ENCODE measurements at regions not wholly inside any gene's neighbourhood (a gene's known extent, or its start where the extent isn't known, plus 50 kb on each side); places are given as distances from the start of the nearest gene placed in this dataset.

DNA sequence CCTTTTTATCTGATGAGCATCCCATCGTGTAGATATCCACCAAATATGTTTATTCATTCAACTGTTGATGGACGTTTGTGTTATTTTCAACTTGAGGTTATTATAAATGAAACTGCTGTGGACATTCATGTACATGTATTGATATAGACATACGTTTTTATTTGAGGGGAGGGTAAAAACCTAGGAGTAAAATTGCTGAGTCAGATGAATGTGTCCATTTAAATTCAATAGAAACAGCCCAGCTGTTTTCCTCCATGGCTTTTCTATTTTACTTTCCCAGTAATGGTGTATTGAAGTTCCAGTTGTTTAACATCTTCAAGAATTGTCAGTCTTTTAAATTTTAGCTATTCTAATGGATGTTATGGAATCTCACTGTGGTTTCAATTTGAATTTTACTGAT lies 348.7 kb upstream of the GALNTL6 start:
- TF ChIP-seq, protein P1, sequence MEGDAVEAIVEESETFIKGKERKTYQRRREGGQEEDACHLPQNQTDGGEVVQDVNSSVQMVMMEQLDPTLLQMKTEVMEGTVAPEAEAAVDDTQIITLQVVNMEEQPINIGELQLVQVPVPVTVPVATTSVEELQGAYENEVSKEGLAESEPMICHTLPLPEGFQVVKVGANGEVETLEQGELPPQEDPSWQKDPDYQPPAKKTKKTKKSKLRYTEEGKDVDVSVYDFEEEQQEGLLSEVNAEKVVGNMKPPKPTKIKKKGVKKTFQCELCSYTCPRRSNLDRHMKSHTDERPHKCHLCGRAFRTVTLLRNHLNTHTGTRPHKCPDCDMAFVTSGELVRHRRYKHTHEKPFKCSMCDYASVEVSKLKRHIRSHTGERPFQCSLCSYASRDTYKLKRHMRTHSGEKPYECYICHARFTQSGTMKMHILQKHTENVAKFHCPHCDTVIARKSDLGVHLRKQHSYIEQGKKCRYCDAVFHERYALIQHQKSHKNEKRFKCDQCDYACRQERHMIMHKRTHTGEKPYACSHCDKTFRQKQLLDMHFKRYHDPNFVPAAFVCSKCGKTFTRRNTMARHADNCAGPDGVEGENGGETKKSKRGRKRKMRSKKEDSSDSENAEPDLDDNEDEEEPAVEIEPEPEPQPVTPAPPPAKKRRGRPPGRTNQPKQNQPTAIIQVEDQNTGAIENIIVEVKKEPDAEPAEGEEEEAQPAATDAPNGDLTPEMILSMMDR (IDR thresholded peaks at IDR 0.05), result no peak
- TF ChIP-seq POLR2A (IDR thresholded peaks at IDR 0.05), result no peak

All from esophagus squamous epithelium (tissue), 4 donors.